AG09309 (cell line): ENCODE measurements at regions not wholly inside any gene's neighbourhood (a gene's known extent, or its start where the extent isn't known, plus 50 kb on each side); places are given as distances from the start of the nearest gene placed in this dataset.

Experiments
- DNase-seq: peaks from one replicate; pipeline ENCODE4 v3.0.0-alpha.2; 2010; ENCODE audit warnings: low read depth
- H3K4me3 ChIP-seq: 2 replicates; pipeline ENCODE4 v1.5.1; 2011; ENCODE audit warnings: mild to moderate bottlenecking, low read depth, low read length, moderate library complexity; ENCODE audit not compliant: control insufficient read depth
- CTCF ChIP-seq: IDR thresholded peaks from 2 replicates; pipeline ENCODE4 v1.5.1; 2011; ENCODE audit warnings: mild to moderate bottlenecking, low read depth, low read length, inconsistent platforms; ENCODE audit not compliant: insufficient read depth, control insufficient read depth; ENCODE audit errors: missing control alignments

- no peak for TF ChIP-seq CTCF
- no peak for DNase-seq
- no peak overlapping the region for H3K4me3 ChIP-seq
Measured at GRCh38 chr12:39138268-39138667, 232.9 kb upstream of the CPNE8 start.

- DNase-seq = no peak
- no peak overlapping the region for H3K4me3 ChIP-seq
- no peak for TF ChIP-seq CTCF
Measured at GRCh38 chr12:39127401-39127800, 222.0 kb upstream of the CPNE8 start.

- no peak for DNase-seq
- no peak overlapping the region for H3K4me3 ChIP-seq
- no peak for TF ChIP-seq CTCF
Measured at GRCh38 chr12:39125566-39125965, 220.2 kb upstream of the CPNE8 start.

GRCh38 chr12:39124768-39125167 is 219.4 kb upstream of the CPNE8 start:
- no peak for TF ChIP-seq CTCF
- DNase-seq = no peak
- H3K4me3 ChIP-seq = no peak overlapping the region

- no peak for TF ChIP-seq CTCF
- no peak for DNase-seq
- H3K4me3 ChIP-seq = no peak overlapping the region
Measured at GRCh38 chr12:39123580-39124253, 218.3 kb upstream of the CPNE8 start.

- no peak for TF ChIP-seq CTCF
- no peak for DNase-seq
- H3K4me3 ChIP-seq = no peak overlapping the region
Measured at GRCh38 chr12:39122562-39123204, 217.3 kb upstream of the CPNE8 start.

- TF ChIP-seq CTCF = no peak
- DNase-seq = no peak
- H3K4me3 ChIP-seq = no peak overlapping the region
Measured at GRCh38 chr12:39116861-39117260, 211.5 kb upstream of the CPNE8 start.
